Endodermal cell (in vitro differentiated cells): ENCODE measurements at regions not wholly inside any gene's neighbourhood (a gene's known extent, or its start where the extent isn't known, plus 50 kb on each side); places are given as distances from the start of the nearest gene placed in this dataset.

Experiments used
- DNase-seq: peaks from one replicate; pipeline ENCODE4 v3.0.0-alpha.2; 2017
- H3K27ac ChIP-seq: 2 replicates; pipeline ENCODE4 v1.5.1; 2013; ENCODE audit warnings: mild to moderate bottlenecking, low read depth, low read length, moderate library complexity
- H3K27me3 ChIP-seq: 2 replicates; pipeline ENCODE4 v1.6.1; 2013; ENCODE audit warnings: mild to moderate bottlenecking, low read length, moderate library complexity; ENCODE audit not compliant: insufficient read depth, control insufficient read depth, poor library complexity, severe bottlenecking
- H3K36me3 ChIP-seq: 2 replicates; pipeline ENCODE4 v1.7.0; 2013; ENCODE audit warnings: mild to moderate bottlenecking, low read length, moderate library complexity; ENCODE audit not compliant: control insufficient read depth, insufficient read depth
- H3K4me1 ChIP-seq: one replicate; pipeline ENCODE4 v1.7.0; 2013; ENCODE audit warnings: low read length; ENCODE audit not compliant: control insufficient read depth, insufficient read depth
- H3K4me3 ChIP-seq: 2 replicates; pipeline ENCODE4 v1.5.1; 2013; ENCODE audit warnings: mild to moderate bottlenecking, low read length, moderate library complexity
- H3K9ac ChIP-seq: 2 replicates; pipeline ENCODE4 v1.6.1; 2013; ENCODE audit warnings: mild to moderate bottlenecking, low read length, moderate library complexity; ENCODE audit not compliant: poor library complexity, severe bottlenecking; ENCODE audit errors: extremely low read depth
- H3K9me3 ChIP-seq: 2 replicates; pipeline ENCODE4 v1.6.1; 2013; ENCODE audit warnings: mild to moderate bottlenecking, low read length, moderate library complexity; ENCODE audit not compliant: control insufficient read depth
- H3K27ac Mint-ChIP-seq: 2 replicates; pipeline ENCODE4 v1.8.0; 2020; ENCODE audit warnings: mixed read lengths
- H3K27me3 Mint-ChIP-seq: 2 replicates; pipeline ENCODE4 v1.8.0; 2021; ENCODE audit warnings: mild to moderate bottlenecking, mixed read lengths; ENCODE audit not compliant: insufficient read depth
- H3K36me3 Mint-ChIP-seq: 2 replicates; pipeline ENCODE4 v1.8.0; 2020; ENCODE audit warnings: low read depth, mixed read lengths
- H3K4me1 Mint-ChIP-seq: 2 replicates; pipeline ENCODE4 v1.8.0; 2020; ENCODE audit warnings: mixed read lengths
- H3K4me3 Mint-ChIP-seq: 2 replicates; pipeline ENCODE4 v1.8.0; 2020; ENCODE audit warnings: mild to moderate bottlenecking, moderate library complexity, mixed read lengths
- H3K9me3 Mint-ChIP-seq: 2 replicates; pipeline ENCODE4 v1.8.0; 2020; ENCODE audit warnings: mild to moderate bottlenecking, mixed read lengths
- CTCF ChIP-seq: fragments of 200-600 bp; sonication (generic); conservative IDR thresholded peaks from 2 replicates; pipeline ENCODE4 v1.5.0; 2021; ENCODE audit warnings: antibody characterized with exemption, mild to moderate bottlenecking
- WGBS, 2 experiments: methylation state at CpG; one replicate each; pipeline versions ENCODE4 v1.1.5 to v1.1.7; 2013; ENCODE audit warnings: missing lambda C conversion rate in 2 of 2, mixed read lengths in 1 of 2; ENCODE audit not compliant: insufficient coverage in 1 of 2, insufficient read length in 1 of 2; 5-methylcytosine and 5-hydroxymethylcytosine counted together

GRCh38 chr16:35788381-35788780 is 2329.0 kb downstream of the TP53TG3F start:
- H3K4me3 ChIP-seq, result no peak overlapping the region
- no peaks in the 10 kb centered on the region for H3K27me3 ChIP-seq
- no peak overlapping the region for H3K9ac ChIP-seq
- H3K27ac ChIP-seq, result no peak overlapping the region
- H3K9me3 ChIP-seq, result peaks cover 98% of the 10 kb centered on the region
- Mint-ChIP-seq H3K27me3 (no peaks in the 10 kb centered on the region), H3K9me3 (peaks cover 100% of the 10 kb centered on the region), H3K27ac (no peak overlapping the region), H3K4me3 (no peak overlapping the region), H3K4me1 (no peaks in the 10 kb centered on the region), H3K36me3 (no peaks in the 10 kb centered on the region)
- WGBS, 2 experiments, result 81 to 90% methylated on average over 6 to 12 of the region's 12 CpGs
- DNase-seq, result no peak
- no peak for TF ChIP-seq CTCF
- H3K4me1 ChIP-seq, result no peaks in the 10 kb centered on the region
- no peaks in the 10 kb centered on the region for H3K36me3 ChIP-seq

- no peak overlapping the region for H3K9ac ChIP-seq
- no peak for DNase-seq
- Mint-ChIP-seq H3K4me3 (no peak overlapping the region), H3K36me3 (no peaks in the 10 kb centered on the region), H3K4me1 (no peaks in the 10 kb centered on the region), H3K27me3 (no peaks in the 10 kb centered on the region), H3K9me3 (peaks cover 96% of the 10 kb centered on the region), H3K27ac (no peak overlapping the region)
- no peaks in the 10 kb centered on the region for H3K36me3 ChIP-seq
- no peak for TF ChIP-seq CTCF
- no peak overlapping the region for H3K4me3 ChIP-seq
- WGBS, 2 experiments, result 71 to 80% methylated on average over 15 to 25 of the region's 25 CpGs
- peaks cover 94% of the 10 kb centered on the region for H3K9me3 ChIP-seq
- no peak overlapping the region for H3K27ac ChIP-seq
- H3K4me1 ChIP-seq, result no peaks in the 10 kb centered on the region
- no peaks in the 10 kb centered on the region for H3K27me3 ChIP-seq
Measured at GRCh38 chr16:35792516-35793285, 2333.3 kb downstream of the TP53TG3F start.

GRCh38 chr16:35793601-35794000 is 2334.2 kb downstream of the TP53TG3F start:
- 61% methylated on average over 3 of the region's 3 CpGs; no CpG with 5 or more reads in 1 of the 2 experiments for WGBS, 2 experiments
- Histone ChIP-seq H3K9me3 (peaks cover 95% of the 10 kb centered on the region), H3K4me3 (no peak overlapping the region), H3K9ac (no peak overlapping the region), H3K27ac (no peak overlapping the region), H3K4me1 (no peaks in the 10 kb centered on the region), H3K36me3 (no peaks in the 10 kb centered on the region), H3K27me3 (no peaks in the 10 kb centered on the region)
- no peak for TF ChIP-seq CTCF
- H3K27me3 Mint-ChIP-seq, result no peaks in the 10 kb centered on the region
- H3K4me3 Mint-ChIP-seq, result no peak overlapping the region
- no peaks in the 10 kb centered on the region for H3K36me3 Mint-ChIP-seq
- no peak for DNase-seq
- H3K27ac Mint-ChIP-seq, result no peak overlapping the region
- no peaks in the 10 kb centered on the region for H3K4me1 Mint-ChIP-seq
- H3K9me3 Mint-ChIP-seq, result peaks cover 96% of the 10 kb centered on the region
